Lower leg skin (tissue), 3 donors: ENCODE measurements at regions not wholly inside any gene's neighbourhood (a gene's known extent, or its start where the extent isn't known, plus 50 kb on each side); places are given as distances from the start of the nearest gene placed in this dataset.

ENCODE experiments used
- CTCF ChIP-seq, 3 donors: fragments of 450-650 bp; IDR thresholded peaks; one replicate each; pipeline ENCODE4 v1.5.1; 2016; ENCODE audit warnings: antibody characterized with exemption in 3 of 3, mild to moderate bottlenecking in 3 of 3, moderate library complexity in 2 of 3
- POLR2A ChIP-seq, 2 donors: fragments of 450-650 bp; IDR thresholded peaks; one replicate each; pipeline ENCODE4 v1.6.1; 2016 to 2017; ENCODE audit warnings: antibody characterized with exemption in 2 of 2, mild to moderate bottlenecking in 1 of 2, moderate library complexity in 1 of 2

GRCh38 chr4:114272226-114272625, 292.8 kb upstream of the ARSJ start:
- TF ChIP-seq POLR2A (IDR thresholded peaks at IDR 0.05) (no peak), CTCF (IDR thresholded peaks at IDR 0.05) (no peak)
